ENCODE measurements at regions not wholly inside any gene's neighbourhood (a gene's known extent, or its start where the extent isn't known, plus 50 kb on each side); places are given as distances from the start of the nearest gene placed in this dataset.

DNA sequence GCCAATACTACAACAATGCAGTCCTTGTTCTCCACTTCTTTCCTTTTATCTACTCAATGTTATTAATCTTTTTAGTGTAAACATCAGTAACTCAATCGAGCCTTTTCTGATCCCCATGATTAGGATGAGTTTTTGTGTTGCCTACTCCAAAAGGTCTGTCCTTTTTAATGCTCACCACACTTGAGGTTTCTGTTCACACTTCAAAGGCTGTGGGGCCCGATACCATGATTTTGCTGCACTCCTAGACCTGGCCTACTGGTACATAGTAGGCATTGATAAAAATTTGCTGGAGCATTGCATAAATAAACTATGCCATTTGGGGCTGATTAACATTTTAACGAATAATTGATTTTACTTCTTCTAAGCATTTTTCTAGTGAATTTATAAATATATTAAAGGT, 125.4 kb upstream of the KLF12 start:
- TF ChIP-seq CTCF (conservative IDR thresholded peaks at IDR 0.05 in 1 of 2, IDR thresholded peaks at IDR 0.05 in 1 of 2; ENCODE audit: low read depth in 1 of 2, low read length in 2 of 2), result no peak
- TF ChIP-seq EZH2 (IDR thresholded peaks at IDR 0.05; ENCODE audit: low read length, missing control alignments), result no peak

Measured in fibroblast of lung (primary cell).